Hematopoietic multipotent progenitor cell treated with erythropoietin and hydrocortisone succinate and interleukin-3 and kit ligand, for 17 days (in vitro differentiated cells): ENCODE measurements at regions not wholly inside any gene's neighbourhood (a gene's known extent, or its start where the extent isn't known, plus 50 kb on each side); places are given as distances from the start of the nearest gene placed in this dataset.

ENCODE experiments used
- DNase-seq: peaks from one replicate; pipeline ENCODE4 v3.0.0-alpha.2; 2015; ENCODE audit warnings: low spot score

DNA sequence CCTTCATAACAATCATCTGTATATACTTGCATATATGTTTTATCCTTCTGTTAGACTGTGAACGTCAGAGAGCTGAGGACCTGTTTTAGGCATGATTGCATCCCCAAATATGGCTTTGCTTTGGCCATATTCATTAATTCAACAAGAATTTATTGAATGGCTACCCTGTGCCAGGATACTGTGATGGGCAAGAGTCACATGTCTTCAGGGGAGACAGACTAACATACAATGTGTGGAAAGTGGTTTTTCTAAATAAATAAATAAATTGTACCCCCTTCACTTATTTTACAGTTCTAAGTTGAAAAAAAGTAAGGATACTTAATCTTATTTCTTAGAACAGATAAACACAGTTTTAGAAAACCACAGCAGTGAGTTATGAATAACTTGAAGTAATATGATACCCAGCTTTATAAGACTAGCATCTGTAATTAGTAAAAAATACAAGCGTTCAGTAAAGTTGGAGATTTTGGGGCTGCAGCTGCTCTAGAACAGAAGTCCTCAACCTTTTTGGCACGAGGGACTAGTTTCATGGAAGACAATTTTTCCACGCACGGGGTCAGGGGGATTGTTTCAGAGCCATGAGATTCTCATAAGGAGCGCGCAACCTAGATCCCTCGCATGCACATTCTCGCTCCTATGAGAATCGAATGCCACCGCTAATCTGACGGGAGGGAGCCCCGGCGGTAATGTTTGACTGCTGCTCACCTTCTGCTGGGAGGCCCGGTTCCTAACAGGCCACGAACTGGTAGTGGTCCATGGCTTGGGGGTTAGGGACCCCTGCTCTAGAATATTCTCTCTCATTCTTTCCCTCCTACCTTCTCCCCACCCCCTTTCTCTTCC lies 89.4 kb upstream of the MTPN start:
- DNase-seq: no peak

DNA sequence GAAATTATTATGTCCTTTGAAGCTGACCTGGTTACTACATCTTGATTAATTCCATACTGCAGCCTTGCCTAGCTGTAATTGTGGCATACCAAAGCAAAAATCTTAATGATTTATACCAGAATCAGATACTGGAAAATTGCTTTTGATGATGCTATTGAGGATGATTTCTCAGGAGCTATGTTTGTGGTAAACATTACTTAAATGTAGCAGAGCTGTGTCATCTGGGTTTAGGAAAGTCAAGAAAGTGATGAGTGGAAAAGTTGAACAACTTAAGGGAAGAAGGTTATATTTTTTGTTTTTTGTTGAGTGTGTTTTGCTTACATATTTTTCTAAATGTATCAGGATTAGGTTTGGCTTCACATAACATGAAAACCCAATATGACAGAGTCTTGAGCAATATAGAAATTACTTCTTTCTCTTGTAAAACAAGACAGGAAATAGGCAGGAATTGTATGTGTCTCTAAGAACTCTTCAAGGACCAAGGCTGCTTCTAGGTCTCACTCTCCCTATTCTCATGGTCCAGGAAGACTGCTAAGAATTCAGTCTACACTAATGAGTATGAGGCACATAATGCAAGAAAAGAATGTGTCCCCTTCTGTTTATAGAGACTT lies 87.6 kb upstream of the MTPN start:
- DNase-seq: no peak

DNA sequence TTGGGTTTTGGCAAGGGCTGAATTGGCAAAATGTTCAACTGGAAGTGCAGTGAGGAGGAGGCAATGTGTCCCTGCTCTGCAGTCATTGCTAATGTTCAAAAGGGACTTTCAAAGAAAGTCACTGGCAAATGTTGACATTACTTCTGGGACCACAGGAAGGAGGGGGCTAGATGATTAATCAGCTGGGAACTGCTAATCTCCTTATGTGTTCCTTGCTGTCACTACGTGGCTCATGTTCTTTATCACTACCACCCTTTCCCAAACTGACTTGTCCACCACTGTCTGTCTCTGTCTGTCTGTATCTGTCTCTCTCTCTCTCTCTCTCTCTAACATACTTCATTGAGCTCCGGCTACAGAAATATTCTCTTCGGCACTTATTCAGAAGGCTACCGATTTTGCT lies 86.9 kb upstream of the MTPN start:
- no peak for DNase-seq

DNA sequence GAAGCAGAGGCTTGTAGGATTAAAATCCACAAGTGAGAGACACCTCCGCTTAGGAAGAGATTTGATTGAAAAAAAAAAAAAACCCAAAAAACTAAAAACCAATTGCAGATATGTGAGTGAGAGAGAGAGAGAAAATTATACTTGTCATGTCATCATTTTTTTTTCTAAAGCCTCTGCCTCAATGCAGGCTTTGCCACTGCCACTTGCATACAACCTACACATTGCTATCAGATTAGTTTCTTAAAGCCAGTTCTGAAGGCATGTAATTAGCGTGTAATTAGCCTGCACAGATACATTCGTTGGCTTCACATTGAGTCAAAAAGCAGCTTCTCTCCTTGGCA lies 86.1 kb upstream of the MTPN start:
- no peak for DNase-seq

DNA sequence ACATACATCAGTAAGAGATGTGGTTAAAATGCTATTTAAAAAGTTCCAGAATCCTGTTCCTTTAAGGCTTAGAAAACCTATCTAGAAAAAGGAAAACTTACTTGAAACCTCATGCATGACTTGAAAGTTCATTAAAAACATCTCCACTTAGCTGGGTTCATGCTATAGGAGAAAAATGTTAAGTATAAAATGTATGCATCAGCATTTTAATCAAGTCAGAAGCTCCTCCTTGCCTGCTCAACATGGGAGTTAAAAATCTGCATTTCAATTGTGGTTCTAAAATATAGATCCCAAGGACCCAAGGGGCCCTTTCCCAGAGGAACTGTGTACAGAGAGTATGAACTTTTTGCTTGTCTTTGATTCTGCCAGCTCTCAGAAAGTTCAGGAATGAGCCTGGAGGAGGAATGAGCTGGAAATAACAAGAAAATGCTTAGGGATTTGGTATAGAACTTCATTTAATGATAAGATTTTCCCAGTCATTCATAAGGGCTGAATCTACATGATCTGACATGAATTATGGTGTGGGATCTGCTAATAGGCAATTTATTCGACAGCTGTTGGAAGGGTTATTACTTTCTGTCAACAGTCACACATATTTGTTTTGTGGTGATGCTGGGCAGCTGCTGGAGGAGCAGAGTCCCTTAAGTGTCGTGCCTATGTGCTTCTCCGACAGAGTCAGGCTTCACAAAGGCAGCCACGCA lies 85.6 kb upstream of the MTPN start:
- no peak for DNase-seq

DNA sequence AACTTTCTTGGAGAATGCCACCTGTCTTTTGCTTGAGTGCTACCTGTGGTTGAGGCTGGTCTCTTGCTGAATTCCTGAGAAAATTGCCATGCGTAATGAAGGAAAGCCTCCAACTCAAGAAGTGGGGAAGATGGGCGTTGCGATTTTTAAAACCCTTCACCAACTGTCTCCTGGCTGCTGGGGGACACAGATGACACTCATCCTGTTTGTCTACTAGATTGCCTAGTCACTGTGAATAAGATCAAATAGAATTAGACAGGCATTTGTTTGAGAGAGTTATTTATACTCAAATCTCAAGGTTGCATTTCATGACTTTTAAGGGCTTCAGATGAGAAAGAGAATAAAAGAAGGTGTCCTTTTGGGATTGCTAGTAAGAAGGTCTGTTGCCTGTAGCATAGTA lies 84.3 kb upstream of the MTPN start:
- no peak for DNase-seq

DNA sequence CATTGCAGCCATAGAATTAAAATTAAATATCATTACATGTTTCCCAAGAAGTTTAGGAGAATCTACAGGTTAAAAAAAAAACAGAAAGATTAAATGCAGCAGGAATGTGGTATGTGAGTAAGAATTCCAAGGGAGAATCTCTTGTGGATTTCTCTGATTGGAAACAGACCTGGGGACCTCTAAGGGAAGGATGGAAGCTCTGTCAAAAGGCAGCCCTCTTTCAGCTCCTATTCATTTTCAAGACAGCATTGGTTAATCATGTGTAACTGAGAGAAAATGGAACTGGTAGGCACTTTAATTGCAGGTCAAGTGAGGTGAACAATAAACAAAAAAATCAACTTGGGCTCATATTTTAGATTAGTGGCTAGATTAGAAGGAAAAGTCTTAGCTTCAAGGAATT lies 81.4 kb upstream of the MTPN start:
- no peak for DNase-seq

DNA sequence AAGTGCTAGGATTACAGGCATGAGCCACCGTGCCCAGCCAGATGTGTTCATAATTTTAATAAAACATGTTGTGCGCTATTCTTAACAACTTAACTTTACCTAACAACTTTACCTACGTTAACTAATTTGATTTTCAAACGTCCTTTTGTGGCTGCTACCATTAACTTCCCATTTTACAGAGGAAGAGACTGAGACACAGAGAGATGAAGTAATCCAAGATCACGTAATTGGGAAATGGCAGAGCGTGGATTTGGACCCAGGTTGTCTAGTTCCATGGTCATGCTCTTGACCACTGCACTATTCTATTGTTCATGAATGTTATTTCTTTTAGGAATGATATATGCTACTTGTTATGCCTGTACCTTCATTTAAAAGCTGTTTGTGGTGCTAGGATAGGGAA lies 80.3 kb upstream of the MTPN start:
- DNase-seq: no peak

DNA sequence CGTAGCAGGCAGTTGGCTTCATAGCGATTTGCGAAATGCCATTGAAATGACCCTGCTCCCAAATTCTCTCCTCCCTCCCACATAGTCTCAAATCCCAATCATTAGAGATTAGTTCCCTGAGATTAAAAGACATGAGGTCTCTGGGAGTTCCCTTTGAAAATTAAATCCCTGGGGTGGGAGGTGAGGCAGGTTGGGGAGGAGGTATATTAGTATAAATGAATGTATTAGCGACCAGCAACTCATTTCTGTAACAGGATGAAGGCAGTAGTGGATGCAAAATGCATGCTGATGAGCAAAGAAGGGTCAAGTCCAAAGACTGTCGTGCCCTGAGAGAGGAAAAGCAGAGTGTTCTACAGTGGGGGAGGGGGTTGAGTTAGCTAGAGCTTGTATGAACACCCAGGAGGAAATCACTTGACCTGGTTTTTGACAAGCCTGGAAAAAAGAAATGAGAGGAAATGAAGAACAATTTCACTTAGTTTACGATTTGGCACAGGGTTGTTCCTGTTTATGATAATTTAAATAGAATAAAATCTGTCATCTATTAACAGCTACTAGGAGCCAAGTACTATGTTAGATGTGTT lies 79.6 kb upstream of the MTPN start:
- no peak for DNase-seq

DNA sequence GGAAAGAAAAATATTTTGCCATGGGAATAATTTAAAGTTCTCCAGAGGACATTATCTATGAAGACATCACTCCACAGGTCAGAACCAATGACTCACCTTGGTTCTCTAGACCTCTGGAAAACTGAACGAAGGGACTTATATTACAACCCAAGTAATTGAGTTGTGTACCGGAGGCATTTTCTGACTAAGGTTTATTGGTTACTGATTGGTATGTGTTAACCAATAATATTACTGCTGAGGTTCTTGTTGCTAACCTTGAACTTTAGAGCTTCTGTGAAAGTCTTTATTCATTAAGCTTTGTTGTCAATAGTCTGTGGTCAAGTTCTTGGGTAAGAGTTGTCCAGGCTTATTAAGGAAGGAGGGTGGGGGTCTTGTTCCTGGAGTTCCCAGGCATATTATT lies 78.1 kb upstream of the MTPN start:
- no peak for DNase-seq

DNA sequence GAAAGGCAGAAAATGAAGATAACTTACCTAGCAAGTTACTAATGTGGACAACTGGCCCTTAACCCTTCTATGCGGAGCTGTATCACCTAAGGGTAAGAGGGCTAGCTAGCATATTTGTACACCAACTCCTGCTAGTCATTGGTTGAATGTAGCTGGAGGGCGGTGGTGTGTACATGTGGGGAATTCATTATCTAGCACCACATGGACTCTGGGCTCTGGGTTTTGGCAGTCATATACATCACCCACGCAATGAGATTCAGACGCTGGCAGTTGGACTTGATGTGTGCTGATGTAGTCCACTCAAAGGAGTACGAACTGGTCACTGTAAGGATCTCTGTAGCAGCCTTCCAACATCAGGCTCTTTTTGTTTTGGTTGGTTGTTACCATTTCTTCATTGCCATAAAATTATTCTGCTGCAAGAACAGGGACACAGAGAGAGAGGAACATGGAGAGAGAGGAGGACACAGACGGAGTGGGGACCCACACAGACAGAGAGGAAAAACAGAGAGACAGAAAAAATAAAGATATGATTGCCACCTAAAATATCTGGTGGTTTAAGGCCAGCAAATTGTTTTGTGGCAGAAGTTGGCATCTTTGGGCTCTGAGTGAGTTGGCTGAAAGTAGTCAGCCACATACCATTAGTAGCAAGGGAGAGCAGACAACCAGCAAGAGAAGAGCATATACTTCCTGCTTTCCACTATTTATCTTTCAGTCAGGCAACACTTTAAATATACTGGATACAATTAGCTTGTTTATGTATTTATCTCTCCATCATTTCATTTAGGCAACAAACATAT lies 76.7 kb upstream of the MTPN start:
- DNase-seq: no peak

DNA sequence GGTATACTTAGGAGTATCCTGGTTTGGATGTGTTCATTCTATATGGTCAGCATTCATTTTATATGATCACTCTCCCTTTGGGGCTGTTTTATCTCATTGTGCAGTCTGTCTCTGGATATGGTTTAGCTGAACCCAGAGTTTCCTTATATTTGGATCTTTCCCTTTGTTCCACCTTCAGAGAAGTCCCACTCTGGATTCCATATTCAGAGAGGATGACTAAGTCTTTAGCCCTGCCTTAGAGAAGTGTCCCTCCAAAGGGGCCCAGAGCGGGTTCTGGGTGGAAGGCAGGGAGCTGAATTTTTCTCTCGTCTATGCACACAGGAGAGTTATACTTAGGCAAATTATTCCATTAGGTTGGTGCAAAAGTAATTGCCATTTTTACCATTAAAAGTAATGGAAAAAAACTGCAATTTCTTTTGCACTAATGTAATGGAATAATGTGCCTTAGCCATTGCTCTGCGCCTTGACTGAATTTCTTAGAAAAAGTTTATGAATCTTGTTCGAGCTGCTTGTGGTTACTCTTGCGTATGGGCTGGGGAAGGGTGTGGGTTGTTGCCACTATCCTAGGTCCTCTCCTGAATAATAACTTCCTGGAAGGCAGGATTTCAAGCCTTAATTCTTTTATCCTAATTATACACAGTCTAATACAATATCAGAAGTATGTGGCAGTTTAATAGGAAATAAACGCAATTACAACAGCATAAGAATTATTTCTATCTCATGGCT lies 74.2 kb upstream of the MTPN start:
- DNase-seq: no peak

DNA sequence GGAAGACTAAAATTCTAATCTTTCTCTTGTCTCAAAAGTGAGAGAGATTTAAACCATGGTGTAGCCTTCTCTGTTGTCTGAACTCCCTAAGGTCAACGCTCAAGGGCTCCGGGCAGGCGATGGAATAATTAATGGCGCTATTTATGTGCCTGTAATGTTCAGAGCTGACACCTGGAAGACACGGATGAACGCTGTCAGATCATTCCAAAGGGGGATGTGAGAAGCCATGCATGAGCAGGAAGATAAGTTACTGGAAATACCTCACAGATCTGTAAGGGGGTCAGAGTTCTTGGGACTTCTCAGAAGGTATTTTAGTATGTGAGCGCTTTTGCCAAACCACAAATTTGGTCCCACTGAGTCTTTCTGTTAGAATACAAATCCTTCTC lies 73.3 kb upstream of the MTPN start:
- no peak for DNase-seq

DNA sequence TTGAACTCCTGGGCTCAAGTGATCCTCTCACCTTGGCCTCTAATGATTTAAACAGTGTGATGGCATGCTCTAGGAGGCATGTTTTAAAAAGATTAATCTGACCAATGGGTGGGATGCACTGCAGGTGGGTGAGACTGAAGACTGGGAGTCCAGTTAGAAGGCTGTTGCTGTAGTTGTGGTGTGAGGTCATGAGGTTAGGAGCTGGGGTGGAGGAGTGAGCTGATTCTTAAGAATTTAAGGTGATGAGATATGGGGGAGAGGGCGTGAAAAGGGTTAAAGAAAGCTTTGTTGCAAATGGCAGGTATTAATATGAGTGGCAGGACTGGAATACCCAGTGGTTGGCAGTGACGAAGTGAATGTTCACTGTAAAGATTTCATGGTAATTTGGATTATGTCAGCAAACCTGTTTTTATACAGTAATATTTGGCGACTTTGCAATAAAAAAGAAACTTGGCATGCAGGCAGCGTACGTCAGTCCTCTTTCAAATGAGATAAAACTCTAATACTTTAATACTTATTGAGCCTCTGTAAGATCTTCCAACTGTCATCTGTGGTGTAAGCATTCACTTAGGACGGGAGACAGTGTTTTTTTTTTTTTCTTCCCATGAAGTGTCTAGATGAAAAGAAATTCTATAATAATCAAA lies 72.8 kb upstream of the MTPN start:
- DNase-seq: no peak

DNA sequence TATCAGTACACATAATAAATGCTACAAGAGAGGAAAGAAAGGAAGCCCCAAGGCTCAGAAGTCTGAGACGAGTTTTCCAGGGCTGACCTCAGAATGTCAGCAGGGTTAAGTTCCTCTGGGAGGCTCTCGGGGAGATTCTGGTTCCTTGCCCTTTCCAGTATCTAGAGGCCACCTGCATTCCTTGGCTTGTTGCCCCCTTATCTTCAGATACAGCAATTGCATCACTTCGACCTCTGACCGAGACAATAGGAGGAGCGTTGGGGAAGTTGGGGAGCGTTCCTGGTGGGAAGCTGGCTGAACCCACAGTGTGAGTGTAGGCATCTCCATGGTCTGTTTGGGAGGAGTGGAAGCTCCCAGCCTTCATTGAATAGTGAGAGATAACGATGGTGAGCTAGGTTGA lies 72.0 kb upstream of the MTPN start:
- DNase-seq: no peak

DNA sequence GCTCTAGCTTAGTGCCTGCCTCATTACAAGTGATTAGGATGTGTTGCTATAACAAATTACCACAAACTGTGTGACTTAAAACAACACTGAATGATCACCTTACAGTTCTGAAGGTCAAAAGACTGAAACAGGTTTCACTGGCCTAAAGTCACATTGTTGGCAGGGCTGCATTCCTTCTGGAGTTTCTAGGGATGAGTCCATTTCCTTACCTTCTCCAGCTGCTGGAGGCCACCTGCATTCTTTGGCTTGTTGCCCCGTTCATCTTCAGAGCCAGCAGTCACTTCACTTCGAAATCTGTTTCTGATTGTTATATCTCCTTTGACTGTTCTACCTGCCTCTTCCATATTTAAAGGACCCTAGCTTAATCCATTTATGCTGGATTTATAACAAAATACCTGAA lies 69.4 kb upstream of the MTPN start:
- no peak for DNase-seq

DNA sequence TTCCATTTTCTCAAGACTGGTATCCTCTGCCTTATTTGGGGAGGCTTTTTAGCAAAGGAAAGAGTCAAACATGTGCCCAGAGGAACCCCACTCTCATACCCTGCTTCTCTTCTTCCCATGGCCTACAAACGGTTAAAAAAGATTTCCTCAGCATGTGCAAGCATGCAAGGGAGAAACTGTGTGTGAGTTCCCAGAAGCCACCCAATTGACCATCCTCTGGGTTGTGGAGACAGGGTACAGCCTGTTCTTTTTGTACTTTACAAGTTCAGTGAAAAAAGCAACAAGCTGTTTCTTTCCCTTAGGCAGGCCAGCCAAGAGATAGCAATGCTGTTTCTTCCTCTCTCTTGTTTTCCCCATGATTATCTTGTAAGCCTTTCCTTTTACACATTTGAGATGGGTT lies 68.8 kb upstream of the MTPN start:
- no peak for DNase-seq

DNA sequence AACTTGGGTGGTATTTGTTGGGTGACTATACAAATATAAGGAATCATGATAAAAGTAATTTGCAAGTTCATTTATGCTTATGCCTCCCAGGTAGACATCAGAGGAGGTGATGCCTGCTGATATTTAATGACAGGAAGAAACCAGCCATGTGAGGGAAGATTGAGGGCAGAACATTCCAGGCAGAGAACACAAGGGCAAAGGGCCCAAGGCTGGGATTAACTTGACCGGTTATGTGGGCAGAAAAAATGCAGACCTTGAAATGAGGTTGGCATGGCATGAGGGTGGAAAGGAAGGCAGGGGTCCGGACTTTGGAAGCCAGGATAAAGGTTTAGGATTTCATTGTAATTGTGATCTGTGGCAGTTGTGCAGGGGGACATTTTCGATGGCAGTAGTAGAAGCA lies 68.0 kb upstream of the MTPN start:
- DNase-seq: no peak

DNA sequence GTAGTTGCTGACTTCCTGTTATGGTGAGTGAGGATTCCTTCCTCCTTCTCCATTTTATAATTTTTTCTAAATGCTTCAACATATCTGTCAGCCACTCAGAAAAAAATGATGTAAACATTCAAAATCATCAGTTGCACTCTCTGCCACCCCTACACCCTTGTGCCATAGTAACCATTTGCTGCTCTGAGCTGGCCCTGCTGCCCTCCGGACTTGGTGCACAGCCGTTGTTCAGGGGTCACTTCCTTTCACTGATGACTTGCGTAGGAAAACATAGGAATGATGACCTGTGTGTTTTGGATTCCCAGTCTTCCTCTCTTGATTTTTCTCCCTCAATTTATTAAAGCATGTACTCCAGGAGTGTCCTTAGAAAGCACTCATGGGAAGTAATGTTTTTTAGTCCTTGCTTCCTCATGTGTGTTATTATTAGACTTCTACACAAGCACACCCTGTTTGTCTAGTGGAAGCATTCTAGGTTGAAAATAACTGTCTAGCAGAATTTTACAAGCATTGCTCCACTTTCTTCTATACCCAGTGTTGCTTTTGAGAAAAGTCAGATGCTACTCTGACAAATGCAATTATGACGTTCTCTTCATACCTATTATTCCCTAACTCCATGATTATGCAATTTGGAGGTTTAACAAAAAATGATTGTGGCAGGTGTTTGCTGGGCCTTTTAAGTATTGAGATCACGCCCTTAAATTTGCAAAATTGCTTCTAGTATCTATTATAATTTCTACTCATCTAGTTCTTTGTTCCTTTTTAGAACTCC lies 62.6 kb upstream of the MTPN start:
- DNase-seq: no peak

DNA sequence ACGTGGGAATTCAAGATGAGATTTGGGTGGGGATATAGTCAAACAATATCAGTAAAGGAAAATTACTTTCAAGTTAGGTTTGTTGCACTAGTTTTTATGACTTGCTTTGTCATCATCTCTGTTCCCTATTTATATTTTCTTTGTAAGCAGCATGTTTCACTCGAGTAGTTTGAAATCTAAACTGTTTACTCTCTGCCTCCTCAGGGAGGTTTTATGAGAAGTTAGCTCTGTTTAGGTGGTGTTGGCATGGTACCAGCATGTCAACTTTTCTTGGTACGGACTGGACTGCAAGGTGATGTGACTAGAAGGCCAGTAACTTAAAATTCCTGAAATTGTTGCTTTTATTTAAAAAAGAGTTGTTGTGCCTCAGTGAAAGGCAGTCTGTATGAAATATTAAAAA lies 59.2 kb upstream of the MTPN start:
- DNase-seq: no peak
